BE2C (cell line): ENCODE measurements at regions not wholly inside any gene's neighbourhood (a gene's known extent, or its start where the extent isn't known, plus 50 kb on each side); places are given as distances from the start of the nearest gene placed in this dataset.

Experiments used
- DNase-seq: peaks from one replicate; pipeline ENCODE4 v3.0.0-alpha.2; 2020
- H3K27me3 ChIP-seq: fragments of 250-450 bp; sonication (Bioruptor Pico); 2 replicates; pipeline ENCODE4 v1.5.1; 2020; ENCODE audit warnings: mild to moderate bottlenecking
- H3K36me3 ChIP-seq: fragments of 250-450 bp; sonication (Bioruptor Pico); 2 replicates; pipeline ENCODE4 v1.5.1; 2020; ENCODE audit warnings: mild to moderate bottlenecking
- H3K4me1 ChIP-seq: fragments of 250-450 bp; sonication (Bioruptor Pico); 2 replicates; pipeline ENCODE4 v1.5.1; 2020
- H3K4me3 ChIP-seq: 2 replicates; pipeline ENCODE4 v1.5.1; 2011; ENCODE audit warnings: low read depth, low read length
- H3K9me3 ChIP-seq: fragments of 250-450 bp; sonication (Bioruptor Pico); 2 replicates; pipeline ENCODE4 v1.5.1; 2020
- TF ChIP-seq, protein P1 (sequence below): IDR thresholded peaks from 2 replicates; pipeline ENCODE4 v1.5.1; 2012; ENCODE audit warnings: mild to moderate bottlenecking, low read depth, low read length

DNA sequence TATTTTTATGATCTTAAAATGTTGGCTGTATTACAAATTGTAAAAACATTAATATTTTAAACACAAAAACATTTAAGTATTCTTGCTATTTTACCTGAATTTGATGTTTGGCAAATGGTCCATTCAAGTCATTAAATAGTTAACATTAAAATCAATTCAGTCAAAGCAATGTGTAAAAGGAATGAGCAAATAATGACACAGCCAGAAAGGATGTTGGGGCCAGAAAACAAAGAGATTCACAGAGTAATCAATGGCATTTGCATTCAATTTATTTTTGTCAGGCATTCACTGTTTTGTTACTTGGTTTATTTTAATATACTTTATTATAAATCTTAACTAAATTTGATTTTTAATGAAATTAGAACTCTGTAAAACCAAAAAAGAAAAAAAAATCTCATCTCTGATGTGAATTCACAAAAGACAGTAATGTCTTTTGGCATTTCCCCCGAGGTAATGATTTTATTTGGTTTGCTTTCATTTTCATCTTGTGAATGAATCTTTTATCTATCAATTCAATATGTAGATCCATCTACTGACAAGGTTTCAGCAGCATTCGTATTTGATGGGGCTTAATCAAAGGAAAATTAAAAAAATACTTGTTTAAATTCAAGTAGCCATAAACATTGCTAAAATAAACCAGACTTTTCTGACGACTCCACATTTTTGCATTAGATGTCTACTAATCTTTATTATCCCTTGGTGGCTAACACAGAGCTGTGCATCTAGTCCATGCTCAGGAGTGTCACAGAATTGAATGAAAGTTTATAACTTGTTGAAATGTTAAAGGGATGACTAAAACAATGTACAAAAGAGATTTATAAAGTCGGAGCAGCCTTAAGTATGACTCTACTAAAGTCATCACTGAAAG, 866.7 kb upstream of the GJE1 start:
- Histone ChIP-seq H3K27me3 (no peaks in the 10 kb centered on the region), H3K4me3 (no peak overlapping the region), H3K9me3 (no peaks in the 10 kb centered on the region), H3K4me1 (no peaks in the 10 kb centered on the region), H3K36me3 (no peaks in the 10 kb centered on the region)
- TF ChIP-seq, protein P1, sequence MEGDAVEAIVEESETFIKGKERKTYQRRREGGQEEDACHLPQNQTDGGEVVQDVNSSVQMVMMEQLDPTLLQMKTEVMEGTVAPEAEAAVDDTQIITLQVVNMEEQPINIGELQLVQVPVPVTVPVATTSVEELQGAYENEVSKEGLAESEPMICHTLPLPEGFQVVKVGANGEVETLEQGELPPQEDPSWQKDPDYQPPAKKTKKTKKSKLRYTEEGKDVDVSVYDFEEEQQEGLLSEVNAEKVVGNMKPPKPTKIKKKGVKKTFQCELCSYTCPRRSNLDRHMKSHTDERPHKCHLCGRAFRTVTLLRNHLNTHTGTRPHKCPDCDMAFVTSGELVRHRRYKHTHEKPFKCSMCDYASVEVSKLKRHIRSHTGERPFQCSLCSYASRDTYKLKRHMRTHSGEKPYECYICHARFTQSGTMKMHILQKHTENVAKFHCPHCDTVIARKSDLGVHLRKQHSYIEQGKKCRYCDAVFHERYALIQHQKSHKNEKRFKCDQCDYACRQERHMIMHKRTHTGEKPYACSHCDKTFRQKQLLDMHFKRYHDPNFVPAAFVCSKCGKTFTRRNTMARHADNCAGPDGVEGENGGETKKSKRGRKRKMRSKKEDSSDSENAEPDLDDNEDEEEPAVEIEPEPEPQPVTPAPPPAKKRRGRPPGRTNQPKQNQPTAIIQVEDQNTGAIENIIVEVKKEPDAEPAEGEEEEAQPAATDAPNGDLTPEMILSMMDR, result no peak
- DNase-seq, result no peak

DNA sequence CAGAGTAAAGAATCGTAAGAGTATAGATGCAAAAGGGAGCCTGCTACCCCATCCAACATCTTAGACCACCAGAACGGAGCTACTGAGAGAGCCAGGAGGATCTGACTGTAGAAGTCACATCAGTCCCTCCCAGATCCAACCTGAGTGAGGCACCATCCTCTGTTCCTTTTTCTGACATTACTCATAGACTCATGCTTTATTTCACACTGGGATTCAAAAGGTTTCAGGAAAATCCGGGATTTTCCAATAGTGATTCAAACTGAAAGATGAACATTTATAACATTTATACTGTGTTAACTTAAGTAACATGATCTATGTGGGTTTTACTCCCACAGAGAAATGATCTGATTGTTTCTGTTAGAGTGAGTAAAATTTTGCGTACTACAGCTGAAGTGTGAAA, 868.6 kb upstream of the GJE1 start:
- no peak for DNase-seq
- Histone ChIP-seq H3K36me3 (no peaks in the 10 kb centered on the region), H3K9me3 (no peaks in the 10 kb centered on the region), H3K4me3 (no peak overlapping the region), H3K4me1 (no peaks in the 10 kb centered on the region), H3K27me3 (no peaks in the 10 kb centered on the region)
- TF ChIP-seq, protein P1, result no peak

DNA sequence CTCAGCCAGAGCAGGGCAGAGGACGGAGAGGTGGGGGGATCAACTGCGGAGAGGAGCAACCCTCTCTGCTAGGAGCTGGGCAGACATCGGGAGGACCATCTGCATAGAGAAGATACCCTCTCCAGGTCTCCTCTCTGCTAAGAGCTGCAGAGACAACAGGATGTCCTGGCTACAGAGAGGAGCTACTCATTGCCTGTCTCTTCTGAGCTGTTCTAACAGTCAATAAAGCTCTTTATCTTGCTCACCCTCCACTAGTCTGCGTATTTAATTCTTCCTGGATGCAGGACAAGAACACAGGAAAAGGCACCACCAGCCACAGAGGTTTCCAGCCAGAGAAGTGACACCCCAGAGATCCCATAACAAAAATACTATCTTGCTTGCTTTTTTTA, 871.1 kb upstream of the GJE1 start:
- Histone ChIP-seq H3K9me3 (no peaks in the 10 kb centered on the region), H3K27me3 (no peaks in the 10 kb centered on the region), H3K4me3 (no peak overlapping the region), H3K36me3 (no peaks in the 10 kb centered on the region), H3K4me1 (no peaks in the 10 kb centered on the region)
- no peak for DNase-seq
- TF ChIP-seq, protein P1, result no peak

DNA sequence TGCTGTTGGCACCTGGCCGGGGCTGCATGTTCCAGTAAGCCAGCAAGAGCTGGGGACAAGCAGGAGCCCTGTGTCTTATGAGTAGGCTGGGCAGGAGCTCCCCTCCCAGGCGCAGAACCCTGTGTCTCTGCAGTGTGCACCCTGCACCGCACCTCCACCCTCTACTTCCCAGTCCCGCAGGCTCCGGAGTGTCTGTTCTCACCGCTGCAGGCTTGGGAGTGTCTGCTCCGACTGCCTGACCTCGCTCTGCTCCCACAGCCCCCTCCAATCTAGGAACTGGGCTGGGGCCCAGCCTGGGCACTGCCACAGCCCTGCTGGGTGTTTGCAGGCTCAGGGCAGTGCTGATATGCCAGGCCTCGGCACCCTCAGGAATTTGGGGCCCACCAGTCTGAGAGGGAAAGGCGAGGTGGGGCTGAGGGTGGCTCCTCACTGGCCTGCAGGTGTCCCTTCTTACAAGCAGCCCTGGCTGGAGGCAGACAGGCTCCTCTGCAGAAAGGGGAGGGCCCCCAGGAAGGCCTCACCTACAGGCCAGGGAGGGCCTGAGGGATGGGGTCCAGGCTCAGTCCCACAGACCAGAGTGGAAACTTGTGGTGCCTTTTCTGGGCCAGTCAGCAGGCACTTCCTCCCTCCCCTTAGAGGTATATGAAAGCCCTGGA, 871.6 kb upstream of the GJE1 start:
- Histone ChIP-seq H3K36me3 (no peaks in the 10 kb centered on the region), H3K4me1 (no peaks in the 10 kb centered on the region), H3K4me3 (no peak overlapping the region), H3K9me3 (no peaks in the 10 kb centered on the region), H3K27me3 (no peaks in the 10 kb centered on the region)
- TF ChIP-seq, protein P1, result no peak
- DNase-seq, result no peak

DNA sequence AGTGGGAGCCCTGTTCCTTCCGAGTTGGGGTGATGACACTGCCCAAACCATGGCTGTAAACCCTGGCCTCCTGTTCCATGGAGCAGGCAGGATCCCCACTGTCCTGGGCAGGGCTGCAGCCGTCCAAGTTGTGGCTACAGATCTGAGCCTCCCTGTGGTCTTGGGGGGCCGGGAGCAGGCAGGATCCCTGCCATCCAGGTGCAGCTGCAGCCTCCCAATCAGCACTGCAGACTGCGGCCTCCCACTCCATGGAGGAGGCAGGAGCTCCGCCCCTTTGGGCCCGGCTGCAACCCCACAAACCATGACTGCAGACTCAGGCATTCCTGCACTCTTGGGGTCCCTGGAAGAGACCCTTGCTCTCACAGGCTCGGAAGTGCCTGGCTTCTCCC, 872.1 kb upstream of the GJE1 start:
- no peak for DNase-seq
- H3K4me3 ChIP-seq, result no peak overlapping the region
- H3K9me3 ChIP-seq, result no peaks in the 10 kb centered on the region
- TF ChIP-seq, protein P1, result no peak
- H3K36me3 ChIP-seq, result no peaks in the 10 kb centered on the region
- H3K27me3 ChIP-seq, result no peaks in the 10 kb centered on the region
- no peaks in the 10 kb centered on the region for H3K4me1 ChIP-seq

DNA sequence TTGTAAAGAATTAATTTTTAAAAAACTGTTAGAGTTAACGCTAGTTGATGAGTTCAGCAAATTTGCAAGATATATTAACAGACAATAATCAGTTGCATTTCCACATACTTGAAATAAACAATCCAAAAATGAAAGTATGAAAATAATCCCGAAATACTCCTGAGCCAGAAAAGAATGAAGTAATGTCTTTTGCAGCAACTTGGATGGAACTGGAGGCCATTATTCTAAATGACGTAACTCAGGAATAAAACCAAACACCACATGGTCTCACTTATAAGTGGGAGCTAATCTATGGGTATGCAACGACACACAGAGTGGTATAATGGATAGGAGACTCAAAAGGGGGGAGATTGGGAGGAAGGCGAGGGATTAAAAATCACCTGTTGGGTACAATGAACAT, 872.9 kb upstream of the GJE1 start:
- TF ChIP-seq, protein P1, result no peak

More for the DNA sequence above, 872.9 kb upstream of the GJE1 start:
- Histone ChIP-seq H3K27me3 (no peaks in the 10 kb centered on the region), H3K9me3 (no peaks in the 10 kb centered on the region), H3K4me3 (no peak overlapping the region), H3K4me1 (no peaks in the 10 kb centered on the region), H3K36me3 (no peaks in the 10 kb centered on the region)
- no peak for DNase-seq
